ENCODE measurements at regions not wholly inside any gene's neighbourhood (a gene's known extent, or its start where the extent isn't known, plus 50 kb on each side); places are given as distances from the start of the nearest gene placed in this dataset.
"Not testable (repeated sequence)": the region's sequence is repeated elsewhere in the genome, so short reads cannot be mapped to it uniquely, and the experiment has no call there.

DNA sequence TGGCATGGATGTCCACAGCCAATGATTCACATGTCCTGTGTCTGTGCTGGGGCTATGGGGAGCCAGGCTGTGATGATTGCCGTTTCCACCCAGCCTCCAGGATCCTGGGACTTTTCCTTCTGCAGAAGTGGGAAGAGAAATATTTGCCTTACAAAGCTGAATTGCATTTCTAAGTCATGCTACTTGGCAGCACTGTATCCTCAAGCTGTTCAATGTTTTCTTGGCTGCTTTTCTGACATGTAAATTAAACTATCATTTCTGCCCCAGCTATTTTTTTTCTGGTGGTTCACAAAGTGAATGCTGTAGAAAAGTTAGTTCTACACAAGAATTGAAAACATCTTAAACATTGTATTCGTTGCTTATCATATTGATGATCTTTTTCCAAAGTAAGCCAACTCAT lies 51.9 kb upstream of the TCERG1L start:
- no peak for DNase-seq

DNA sequence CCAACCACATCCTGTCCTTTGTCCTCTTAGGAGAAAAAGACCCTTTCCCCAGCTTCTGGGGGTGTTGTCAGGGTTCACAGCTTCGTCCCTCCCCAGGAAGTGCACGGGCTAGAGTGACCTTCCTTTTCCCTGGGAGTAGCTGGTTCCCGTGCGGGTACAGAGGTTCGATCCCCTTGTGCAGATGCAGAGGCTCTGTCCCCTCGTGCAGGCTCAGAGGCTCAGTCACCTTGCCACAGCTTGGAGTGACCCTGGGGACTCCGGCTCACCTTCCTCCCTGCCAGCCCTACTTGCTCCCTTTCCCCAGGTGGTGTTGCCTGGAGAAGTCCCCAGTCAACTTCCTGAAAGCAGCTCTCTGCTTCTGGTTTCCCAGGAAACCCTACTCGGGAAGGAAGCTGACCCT lies 60.0 kb upstream of the TCERG1L start:
- DNase-seq = no peak

DNA sequence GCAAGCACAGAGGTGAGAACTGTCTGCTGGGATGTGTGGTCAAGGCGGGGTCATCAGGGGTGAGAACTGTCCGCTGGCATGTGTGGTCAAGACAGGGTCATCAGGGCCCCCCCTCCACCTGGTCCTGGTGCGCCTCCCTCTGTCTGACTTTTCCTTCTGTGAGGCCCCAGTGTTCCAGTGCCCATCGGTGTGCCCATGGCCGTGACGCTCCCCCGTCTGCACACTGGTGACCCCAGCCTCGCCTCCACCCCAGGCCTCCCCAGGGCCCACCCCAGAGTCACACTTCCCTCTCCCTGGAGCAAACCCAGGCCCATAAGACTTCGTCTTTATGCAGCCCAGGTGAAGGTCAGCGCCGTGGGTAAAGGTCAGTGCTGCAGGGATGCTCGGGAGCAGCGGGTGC lies 70.1 kb upstream of the TCERG1L start:
- no peak for DNase-seq

DNA sequence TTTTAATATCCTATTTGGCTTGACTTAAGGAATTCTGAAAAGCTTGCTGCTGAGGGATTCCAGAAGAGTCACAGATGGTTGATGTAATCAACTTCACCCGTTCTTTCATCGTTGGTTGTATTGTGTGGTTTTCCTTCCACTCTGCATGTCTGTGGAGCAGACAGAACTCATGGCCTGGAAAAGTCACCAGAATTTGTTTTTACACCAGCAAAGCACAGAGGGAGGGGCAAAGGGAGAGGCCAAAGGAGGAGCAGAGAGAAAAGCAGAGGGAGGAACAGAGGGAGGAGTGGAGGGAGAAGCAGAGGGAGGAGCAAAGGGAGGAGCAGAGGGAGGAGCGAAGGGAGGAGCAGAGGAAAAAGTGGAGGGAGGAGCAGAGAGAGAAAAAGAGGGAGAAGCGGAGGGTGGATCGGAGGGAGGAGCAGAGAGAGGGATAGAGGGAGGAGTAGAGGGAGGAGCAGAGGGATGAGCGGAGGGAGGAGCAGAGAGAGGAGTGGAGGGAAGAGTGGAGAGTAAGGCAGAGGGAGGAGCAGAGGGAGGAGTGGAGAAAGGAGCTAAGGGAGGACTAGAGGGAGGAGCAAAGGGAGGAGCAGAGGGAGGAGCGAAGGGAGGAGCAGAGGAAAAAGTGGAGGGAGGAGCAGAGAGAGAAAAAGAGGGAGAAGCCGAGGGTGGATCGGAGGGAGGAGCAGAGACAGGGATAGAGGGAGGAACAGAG lies 73.8 kb upstream of the TCERG1L start:
- not testable (repeated sequence) for DNase-seq

DNA sequence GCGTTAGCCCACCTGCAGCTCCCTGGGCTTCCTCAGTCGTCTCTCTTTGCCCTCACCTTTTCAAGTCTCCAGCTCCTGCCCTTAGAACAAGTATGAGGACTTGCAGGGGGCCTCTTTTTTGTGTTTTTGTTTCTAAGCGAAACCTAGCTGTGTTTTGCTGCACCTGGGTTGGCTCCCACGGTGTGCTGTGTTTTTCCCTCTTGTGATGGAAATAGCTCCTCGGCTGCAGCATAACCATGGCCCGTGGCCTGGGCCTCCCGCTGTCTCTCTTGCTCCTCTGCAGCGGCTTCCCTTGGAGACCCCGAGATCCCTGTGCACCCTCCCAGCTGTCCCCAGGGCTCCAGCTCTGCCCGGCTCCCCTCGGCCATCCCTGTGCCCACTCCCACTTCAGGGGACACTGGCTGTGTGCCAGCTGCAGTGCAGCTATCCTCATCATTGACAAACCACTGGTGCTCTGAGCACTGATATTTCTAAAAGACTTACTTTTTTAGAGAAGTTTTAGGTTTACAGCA lies 75.6 kb upstream of the TCERG1L start:
- DNase-seq = no peak

DNA sequence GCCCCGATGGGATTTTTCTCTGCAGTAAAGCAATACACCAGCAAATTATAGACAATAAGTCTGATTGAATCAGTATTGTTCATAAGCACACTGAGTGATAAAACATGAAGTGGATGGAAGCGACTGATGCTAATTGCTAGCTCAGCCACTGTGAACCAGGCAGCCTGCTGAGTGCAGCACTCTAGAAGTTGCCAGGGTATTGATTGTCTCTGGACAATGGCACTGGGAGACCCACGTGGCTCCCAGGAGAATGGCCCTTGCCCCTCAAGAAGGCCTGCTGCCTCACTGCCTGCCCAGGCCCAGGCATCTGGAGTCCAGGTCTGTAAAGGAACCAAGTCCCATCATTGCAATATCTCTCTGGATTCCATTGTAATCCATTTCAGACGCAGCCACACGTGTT lies 80.4 kb upstream of the TCERG1L start:
- no peak for DNase-seq

DNA sequence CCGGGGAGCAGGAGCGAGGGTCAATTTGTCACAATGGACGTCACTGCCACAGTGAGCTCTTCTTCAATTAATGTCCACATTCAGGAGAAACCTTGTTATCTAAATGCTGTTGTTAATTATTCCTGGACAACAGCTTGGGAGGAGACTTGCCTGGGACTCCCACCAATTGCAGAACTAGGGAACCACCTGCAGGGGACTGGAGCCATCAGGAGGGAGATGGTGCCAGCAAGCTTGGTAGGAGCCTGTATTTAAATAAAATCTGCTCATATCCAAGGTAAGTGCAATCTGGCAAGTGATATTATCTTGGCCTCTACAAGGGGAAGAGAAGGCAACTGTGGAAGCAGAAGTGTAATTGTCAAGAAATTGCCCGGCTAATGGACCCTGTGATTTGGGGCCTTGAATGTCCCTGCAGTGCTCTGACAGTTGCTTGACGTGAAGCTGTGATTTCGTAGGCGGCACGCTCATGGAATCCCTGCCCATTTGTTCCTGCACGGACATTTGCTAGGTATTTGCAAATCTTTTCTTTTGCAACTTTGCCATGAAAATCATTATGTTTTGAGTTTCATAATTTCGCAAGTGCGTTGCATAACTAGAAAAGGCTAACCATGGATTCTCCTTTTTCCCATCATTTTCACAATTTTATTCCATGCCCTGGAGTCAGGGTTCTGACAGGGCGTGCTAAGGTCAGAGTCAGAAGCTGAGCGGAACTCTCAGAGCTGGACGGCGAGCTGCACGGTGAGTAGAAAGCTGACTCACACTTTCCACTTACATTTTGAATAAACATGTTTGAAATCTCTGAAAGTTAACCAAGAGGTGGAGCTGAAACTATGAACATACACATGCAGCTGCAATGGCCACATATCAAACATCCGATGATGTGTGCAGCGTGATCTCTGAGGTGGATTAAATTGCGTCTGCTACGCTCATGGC lies 84.9 kb upstream of the TCERG1L start:
- DNase-seq = no peak

DNA sequence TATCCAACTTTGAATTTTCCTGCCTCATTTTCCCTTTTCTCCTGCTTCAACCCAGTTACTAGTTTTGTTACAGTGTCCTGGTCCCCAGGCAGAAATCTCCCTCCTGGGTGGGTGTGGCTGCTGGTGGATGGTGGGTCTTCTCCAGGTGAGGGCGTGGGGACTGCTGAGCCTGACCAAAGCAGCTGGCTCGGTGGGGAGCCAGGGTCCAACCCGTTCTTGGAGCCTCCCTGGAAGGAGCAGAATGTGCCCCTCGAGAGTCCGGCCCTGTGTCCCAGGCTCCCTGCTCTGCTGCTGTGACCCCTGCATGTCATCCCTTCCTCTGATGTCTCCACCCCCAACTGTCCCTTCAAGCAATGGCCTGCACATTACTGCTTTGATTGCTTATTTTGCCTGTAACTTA lies 86.6 kb upstream of the TCERG1L start:
- DNase-seq = no peak

DNA sequence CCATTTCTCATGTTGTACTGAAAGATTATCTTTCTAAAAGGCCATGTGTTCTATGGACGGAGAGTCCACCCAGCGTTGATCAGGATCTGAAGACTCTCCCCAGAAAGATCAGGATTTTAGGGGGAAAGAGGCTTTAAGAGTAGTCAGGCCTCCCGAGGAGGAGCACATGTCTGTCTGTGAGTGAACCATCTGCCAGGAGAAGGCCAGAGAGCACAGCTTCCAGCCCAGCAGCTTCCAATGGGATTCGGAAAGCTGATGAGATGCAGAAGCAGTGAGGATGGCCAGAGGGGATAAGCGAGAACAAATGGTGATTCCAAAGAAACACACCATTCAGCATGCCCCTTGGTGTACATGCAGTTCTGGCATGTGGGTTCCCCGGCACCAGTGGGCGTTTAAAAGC lies 88.5 kb upstream of the TCERG1L start:
- DNase-seq = no peak

DNA sequence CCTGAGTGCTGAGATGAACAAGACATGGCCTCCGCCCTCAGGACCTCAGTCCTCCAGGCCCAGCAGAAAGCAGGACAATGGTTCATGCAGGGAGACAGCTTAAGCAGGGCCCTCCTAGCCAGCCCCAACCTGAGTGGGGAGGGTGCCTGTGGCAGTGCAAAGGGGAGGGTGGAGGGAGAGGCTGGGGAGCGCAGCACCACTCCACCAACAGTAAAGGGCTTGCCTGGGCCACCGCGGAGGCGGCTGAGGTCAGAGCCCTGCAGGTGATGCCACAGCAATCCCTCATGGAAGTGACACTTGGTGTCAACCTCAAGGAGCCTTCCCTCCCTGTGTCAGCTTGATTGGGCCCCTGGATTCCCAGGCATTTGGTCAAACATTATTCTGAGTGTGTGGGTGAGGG lies 89.0 kb upstream of the TCERG1L start:
- DNase-seq = no peak

DNA sequence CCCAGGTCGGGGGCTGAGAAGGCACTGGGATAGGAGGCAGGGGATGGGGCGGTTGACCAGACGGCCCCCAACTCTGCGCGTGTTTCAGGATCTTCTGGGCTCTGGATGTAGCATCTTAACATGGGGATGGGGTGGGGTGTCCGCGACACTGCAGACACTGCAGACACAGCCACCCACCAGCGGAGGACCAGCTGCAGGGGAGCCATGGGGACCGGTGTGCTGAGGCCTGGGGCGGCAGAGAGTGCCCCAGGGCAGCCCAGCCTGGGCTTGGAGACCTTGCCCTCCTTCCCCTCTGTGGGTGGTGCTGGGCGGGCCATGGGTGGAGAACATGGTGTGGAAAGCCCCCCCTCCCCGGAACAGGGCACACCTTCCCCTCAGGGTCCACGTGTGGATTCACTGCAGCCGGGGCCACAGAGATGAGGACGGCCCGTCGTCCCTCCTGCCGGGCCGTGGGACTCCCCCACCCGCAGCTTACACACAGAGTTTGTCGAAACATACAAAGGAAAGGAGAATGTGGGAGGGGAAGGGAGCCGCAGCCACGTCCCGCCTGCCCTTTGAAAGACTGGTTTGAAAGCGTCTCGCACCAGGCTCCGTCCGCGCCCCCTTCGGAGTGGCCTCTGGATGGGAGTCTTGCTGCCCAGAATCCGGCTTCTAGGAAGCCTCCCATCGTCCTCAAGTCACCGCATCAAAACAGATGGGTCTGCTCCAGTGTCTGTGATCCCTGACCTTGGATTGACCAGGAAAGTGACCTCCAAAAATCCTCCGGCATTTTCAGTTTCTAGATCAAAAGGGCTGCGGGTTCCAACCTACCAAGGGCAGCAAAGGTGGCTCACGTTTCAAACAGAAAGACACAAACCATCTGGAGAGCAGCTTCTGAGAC lies 91.5 kb upstream of the TCERG1L start:
- DNase-seq = no peak

DNA sequence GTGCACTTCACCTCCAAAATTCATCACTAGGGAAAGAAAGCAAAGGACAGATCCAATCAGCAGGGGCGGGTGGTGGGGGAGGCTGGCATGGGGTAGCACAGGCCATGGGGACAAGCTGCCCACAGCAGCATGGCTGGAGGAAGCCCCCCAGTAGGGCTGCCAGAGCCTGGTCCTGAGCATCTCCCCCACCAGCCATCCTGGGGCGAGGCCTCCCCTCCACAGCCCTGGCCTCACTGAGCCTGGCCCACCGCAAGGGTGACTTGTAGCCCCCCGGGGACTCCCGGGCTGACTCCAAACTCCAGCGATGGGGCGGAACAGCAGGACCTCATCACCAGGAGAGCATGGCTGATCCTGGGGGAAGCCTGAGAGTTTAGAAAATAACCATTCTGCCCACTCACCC lies 92.4 kb upstream of the TCERG1L start:
- DNase-seq = no peak

DNA sequence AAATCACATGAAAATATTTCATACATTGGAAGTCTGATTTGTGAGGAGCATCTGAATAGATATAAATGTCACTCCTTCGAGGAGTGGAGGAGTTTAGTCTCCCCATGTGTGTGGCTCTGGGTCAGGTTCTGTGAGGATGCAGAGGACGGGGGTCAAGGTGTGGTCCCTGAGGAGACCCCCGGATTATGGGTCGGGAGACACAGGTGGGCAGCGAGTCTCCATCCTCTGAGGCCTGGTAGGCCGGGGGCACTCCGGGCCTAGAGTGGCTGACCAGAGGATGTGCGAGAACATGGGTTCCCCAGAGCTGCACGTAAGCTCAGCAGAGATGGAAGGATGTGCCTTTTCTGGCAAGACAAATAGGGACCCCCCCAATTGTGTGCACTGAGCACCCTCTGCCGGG lies 93.4 kb upstream of the TCERG1L start:
- no peak for DNase-seq

DNA sequence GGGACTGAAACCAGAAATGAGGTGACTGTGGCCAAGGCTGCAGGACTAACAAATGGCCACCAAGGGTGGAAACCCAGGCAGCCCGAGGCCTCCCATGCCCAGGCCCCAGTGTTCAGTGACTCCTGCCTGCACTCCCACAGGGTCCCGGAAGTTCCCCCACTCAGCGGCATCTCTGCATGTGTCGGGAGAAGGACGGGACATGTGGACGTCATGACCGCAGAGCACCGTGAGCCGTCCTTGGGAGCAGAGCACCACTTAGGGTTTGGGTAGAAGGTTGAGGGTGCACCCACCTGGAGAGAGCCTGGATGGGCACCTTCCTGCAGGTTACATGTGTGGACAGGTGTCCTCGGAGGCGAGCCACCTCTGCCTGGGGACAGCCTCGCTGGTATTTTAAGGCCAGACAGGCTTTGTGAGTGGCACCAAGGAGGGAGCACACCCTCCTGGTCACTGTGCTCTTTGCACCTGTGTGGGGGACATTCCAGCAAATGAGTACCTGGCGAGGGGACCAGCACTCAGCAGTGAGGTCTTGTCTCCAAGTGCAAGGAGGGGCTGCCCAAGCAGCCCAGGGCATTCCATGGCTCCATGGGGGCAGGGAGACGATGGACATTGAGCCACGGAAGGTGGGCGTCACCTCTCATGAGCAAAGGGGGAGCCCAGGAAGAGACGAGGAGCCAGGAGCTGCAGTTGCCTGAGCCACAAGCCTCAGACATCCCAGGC lies 95.3 kb upstream of the TCERG1L start:
- no peak for DNase-seq

DNA sequence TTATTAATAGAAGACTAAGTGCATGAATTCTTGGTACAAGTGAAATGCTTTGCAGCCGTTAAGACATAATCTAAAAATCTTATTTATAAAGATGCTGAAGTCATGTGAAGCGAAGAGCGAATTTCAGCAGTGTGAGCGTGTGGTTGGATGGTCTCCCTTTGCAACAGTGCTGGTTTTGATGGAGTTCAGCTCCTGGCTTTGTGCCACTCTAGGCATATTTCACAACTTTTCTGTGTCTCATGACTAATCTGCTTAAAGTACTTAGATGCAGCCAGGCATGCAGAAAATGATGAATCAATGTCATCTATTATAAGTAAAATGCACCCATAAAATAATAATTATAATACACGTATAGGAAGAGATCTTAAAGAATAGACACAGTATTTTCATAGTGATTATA lies 107.2 kb upstream of the TCERG1L start:
- no peak for DNase-seq

DNA sequence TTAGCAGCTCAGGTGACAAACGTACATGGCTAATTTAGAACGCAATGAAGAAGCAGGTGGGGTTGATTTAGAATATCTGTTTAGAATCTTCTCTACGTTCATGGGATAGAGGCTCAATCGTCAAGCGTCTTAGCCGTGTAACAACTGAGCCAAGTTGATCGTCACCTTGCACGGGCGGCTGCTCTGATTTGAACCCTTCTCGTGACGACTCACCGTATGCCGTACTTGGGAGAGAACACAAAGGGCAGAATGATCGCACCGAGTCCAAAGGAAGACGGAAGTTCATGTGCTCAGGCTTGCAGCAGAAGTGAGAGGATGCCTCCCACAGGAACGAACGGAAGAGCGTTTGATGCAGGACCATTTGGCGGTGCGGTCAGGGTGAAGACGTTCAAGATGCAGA lies 108.3 kb upstream of the TCERG1L start:
- no peak for DNase-seq

DNA sequence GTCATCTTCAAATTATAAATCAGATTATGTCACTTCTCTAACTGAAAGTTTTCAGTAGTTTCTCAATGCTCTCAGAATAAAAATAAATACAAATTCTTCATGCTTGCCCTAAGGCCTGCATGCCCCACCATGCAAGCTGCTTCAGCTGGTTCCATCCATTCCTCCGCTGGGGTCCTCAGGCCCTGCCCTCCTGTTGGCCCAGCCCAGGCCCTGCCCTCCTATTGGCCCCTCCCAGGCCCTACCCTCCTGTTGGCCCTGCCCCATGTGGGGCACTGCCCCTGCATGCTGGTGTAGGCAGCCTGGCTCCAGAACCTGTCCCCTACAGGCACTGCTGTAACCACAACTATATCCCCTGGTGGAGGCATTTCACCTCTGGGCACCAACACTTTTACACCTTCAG lies 109.3 kb upstream of the TCERG1L start:
- no peak for DNase-seq

DNA sequence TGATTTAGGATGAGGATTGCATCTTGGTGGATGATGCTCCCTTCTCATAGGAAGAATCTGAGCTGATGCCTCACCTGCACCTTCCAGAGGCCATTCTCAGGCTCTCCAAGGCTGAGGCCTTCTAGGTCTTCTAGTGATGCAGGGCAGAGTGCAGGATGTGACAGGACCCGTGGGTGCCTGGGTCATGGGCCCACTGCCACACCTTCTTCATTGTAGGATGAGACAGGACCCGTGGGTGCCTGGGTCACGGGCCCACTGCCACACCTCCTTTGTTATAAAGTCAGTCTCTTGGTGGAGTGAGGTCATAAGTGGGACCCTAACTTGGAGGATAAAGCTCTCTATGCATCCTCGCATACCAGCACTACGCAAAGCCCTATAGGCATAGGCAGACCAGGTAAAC lies 109.9 kb upstream of the TCERG1L start:
- no peak for DNase-seq

DNA sequence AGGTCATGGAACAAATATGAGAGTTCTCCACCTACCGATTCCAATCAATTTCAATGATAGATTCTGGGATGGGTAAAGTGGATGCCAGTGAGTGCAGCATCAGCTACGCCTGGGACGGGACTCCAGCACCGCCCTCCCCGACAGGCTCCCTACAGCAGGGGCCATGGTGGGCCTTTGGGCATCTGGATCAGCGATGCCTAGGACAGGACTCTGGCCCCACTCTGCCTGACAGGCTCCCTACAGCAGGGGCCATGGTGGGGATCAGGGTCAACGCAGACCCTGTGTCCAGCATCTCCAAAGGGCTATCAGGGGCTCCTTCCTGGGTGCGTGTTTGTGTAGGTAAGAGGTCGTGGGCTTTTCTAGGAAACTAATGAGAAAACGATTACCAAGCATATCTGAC lies 111.2 kb upstream of the TCERG1L start:
- no peak for DNase-seq

DNA sequence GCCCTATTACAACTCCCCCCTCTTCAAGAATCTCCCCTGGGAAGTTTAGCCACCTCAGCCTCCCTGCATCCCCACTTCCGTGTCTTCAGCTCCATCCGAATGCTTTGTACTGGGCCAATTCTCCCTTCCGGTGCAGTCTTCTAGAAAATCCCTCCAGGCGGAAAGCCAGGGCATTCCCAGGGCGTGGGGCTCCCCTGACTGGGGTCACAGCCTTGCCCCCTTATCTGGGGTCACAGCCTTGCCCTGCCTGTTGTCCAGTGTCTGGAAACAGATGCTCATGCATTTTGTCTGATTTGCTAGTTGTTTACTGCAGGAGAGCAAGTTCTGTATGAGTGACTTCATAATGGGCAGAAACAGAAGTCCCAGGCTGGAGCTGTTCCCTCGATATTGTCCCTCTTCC lies 112.5 kb upstream of the TCERG1L start:
- DNase-seq = no peak

DNA sequence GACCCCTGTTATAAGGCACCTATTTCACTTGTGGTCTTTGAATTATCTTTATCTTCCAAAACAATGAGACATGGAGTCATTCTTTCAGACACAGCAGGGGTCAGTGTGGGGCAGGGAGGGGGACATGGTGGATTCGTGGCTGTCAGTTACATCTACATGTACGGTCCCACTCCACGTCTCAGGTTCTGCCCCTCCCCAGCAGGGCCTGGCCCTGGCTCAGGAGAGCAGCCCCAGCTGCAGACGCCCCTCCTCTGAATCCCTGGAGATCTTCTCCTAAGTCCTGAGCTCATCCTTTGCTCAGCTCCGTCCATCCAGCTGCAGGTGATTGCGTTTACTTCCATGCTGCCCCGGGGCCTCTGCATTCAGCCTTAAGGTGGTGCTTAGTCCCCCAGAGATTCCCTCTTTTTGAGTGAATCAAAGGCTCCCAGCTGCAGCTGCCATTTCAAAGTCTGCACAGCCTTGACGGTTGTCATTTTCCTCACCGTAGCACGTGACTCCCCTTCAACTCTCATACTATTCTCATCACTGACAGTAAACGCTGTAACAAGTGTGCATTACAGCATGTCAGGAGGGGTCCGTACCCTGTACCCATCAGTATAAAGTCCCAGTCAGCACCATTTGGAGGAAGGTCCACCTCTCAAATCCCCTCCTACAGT lies 113.4 kb upstream of the TCERG1L start:
- DNase-seq = no peak

Measured in NCI-H2081 (cell line).